ENCODE measurements at regions not wholly inside any gene's neighbourhood (a gene's known extent, or its start where the extent isn't known, plus 50 kb on each side); places are given as distances from the start of the nearest gene placed in this dataset.

DNA sequence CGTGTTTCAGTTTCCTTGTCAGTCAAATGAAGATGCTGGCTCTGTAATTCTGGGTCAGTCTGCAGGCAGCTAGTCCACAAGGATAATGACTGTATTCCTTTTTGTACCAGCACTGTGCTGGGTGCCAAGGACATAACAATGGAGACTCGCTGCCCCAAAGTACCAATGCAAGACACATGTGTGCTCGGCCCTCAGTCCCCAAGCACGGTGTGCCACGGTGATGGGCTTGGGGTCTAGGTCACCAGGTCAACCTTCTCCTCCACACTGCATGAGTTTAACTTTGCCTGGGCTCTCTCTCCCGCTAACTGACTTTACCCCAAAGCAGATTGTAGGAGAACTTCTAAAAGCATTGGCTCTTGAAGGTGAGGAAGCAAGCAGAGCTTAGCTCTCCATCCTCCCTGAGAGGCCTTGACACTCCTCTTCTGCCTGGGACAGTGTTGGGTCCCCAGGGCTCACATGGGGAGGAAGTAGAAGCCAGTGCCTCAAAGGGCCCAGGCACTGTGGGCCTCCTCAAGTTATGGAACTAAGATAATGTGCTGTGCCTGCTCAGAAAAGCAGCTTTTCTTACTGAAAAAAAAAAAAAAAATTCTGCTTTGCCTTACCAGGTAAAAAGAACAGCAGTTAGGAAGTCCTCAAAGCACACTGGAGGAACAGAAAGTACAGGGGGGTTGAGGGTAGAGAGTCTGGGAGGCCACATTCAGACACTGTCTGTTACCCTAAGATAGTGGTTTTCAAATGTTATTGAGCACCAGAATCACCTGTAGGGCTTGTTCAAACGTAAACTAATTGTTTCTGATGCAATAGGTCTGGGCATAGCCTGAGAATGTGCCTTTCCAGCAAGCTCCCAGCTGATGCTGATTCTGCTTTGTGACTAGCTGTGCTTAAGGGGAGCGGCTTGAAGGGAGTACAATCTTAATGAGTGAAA is 276.4 kb upstream of the CXCR4 start:
- H3K27ac ChIP-seq (ENCODE audit: low read depth in 2 of 2, low read length in 2 of 2), result no peak overlapping the region
- no peaks in the 10 kb centered on the region for H3K9me3 ChIP-seq (ENCODE audit: control insufficient read depth in 2 of 2, low read length in 2 of 2)
- no peaks in the 10 kb centered on the region for H3K27me3 ChIP-seq (ENCODE audit: control insufficient read depth in 2 of 2, insufficient read depth in 2 of 2, low read length in 2 of 2)
- no peak overlapping the region for H3K4me3 ChIP-seq (ENCODE audit: low read length in 2 of 2)
- no peaks in the 10 kb centered on the region for H3K36me3 ChIP-seq (ENCODE audit: control insufficient read depth in 2 of 2, insufficient read depth in 2 of 2, low read length in 2 of 2)
- H3K4me1 ChIP-seq (ENCODE audit: control insufficient read depth in 2 of 2, insufficient read depth in 2 of 2, low read length in 2 of 2), result no peaks in the 10 kb centered on the region
- H3K9ac ChIP-seq (ENCODE audit: low read depth in 1 of 2, low read length in 2 of 2), result no peak overlapping the region

DNA sequence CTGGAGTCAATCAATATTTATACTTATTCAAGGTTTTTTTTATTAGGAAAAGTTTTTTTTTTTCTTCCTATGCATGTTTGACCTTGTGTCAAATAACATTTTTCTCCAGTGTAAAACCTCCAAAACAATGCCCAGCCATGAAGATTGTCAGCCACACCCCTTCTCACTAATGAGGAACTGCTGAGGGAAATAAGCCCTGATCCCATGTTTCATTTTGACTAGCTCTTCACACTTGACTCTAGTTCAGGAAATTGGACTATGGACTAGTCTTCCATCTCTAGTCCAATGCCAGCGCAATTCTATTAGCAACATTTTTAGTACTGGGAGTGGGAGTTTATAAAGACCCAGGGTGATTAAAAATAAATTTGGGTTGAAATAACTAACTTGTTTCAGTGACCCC is 275.6 kb upstream of the CXCR4 start:
- Histone ChIP-seq H3K27me3 (ENCODE audit: control insufficient read depth in 2 of 2, insufficient read depth in 2 of 2, low read length in 2 of 2) (no peaks in the 10 kb centered on the region), H3K9me3 (ENCODE audit: control insufficient read depth in 2 of 2, low read length in 2 of 2) (no peaks in the 10 kb centered on the region), H3K27ac (ENCODE audit: low read depth in 2 of 2, low read length in 2 of 2) (no peak overlapping the region), H3K9ac (ENCODE audit: low read depth in 1 of 2, low read length in 2 of 2) (no peak overlapping the region), H3K36me3 (ENCODE audit: control insufficient read depth in 2 of 2, insufficient read depth in 2 of 2, low read length in 2 of 2) (no peaks in the 10 kb centered on the region), H3K4me1 (ENCODE audit: control insufficient read depth in 2 of 2, insufficient read depth in 2 of 2, low read length in 2 of 2) (no peaks in the 10 kb centered on the region), H3K4me3 (ENCODE audit: low read length in 2 of 2) (no peak overlapping the region)

DNA sequence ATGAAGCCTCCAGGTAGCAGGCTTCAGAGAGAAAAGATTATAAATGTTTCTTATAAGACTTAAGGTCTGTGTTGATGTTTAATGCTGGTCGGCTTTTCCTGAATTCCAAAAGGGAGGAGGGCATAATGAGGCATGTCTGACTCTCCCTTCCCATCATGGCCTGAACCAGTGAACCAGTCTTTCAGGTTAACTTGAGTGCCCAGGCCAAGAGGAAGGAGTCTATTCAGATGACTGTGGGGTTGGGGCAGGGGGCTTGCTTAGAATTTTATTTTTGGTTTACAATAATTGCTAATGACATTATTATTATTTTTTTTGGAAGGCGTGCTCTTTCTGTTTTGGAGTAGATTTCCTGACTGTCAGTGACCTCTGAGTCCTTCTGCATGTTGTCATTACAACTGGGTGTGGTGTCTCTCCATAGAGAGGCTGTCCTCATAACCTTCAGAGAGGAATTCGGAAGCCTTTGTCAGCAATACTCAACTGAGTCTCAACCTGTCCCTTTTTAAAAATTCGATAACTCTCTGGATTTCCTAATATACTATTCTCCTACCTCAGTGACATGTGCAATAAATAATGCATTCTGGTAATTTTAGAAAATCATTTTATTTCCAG is 275.1 kb upstream of the CXCR4 start:
- no peaks in the 10 kb centered on the region for H3K9me3 ChIP-seq (ENCODE audit: control insufficient read depth in 2 of 2, low read length in 2 of 2)
- no peak overlapping the region for H3K4me3 ChIP-seq (ENCODE audit: low read length in 2 of 2)
- no peaks in the 10 kb centered on the region for H3K36me3 ChIP-seq (ENCODE audit: control insufficient read depth in 2 of 2, insufficient read depth in 2 of 2, low read length in 2 of 2)
- H3K27ac ChIP-seq (ENCODE audit: low read depth in 2 of 2, low read length in 2 of 2), result no peak overlapping the region
- H3K4me1 ChIP-seq (ENCODE audit: control insufficient read depth in 2 of 2, insufficient read depth in 2 of 2, low read length in 2 of 2), result no peaks in the 10 kb centered on the region
- H3K27me3 ChIP-seq (ENCODE audit: control insufficient read depth in 2 of 2, insufficient read depth in 2 of 2, low read length in 2 of 2), result no peaks in the 10 kb centered on the region
- H3K9ac ChIP-seq (ENCODE audit: low read depth in 1 of 2, low read length in 2 of 2), result no peak overlapping the region

DNA sequence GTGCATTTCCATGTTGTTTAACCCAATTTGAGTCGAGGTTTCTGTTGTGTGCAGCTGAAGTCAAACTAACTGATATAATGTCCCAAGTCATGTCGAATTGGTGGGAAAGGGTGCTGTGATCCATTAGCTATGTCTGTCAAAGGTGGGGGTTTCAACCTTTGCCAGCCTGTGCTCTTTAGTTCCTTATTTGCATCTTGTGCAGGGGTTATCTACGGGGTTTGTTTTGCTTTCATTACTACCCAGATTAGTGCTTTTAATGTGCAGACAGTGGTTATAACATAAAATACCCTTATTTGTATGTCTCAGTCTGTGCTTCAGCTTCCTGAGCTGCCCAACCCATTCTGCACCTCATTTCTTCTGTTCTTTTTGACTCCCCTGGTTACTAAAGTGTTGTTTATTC is 271.9 kb upstream of the CXCR4 start:
- no peaks in the 10 kb centered on the region for H3K9me3 ChIP-seq (ENCODE audit: control insufficient read depth in 2 of 2, low read length in 2 of 2)
- no peak overlapping the region for H3K9ac ChIP-seq (ENCODE audit: low read depth in 1 of 2, low read length in 2 of 2)
- H3K36me3 ChIP-seq (ENCODE audit: control insufficient read depth in 2 of 2, insufficient read depth in 2 of 2, low read length in 2 of 2), result no peaks in the 10 kb centered on the region
- no peak overlapping the region for H3K27ac ChIP-seq (ENCODE audit: low read depth in 2 of 2, low read length in 2 of 2)
- no peaks in the 10 kb centered on the region for H3K27me3 ChIP-seq (ENCODE audit: control insufficient read depth in 2 of 2, insufficient read depth in 2 of 2, low read length in 2 of 2)
- H3K4me1 ChIP-seq (ENCODE audit: control insufficient read depth in 2 of 2, insufficient read depth in 2 of 2, low read length in 2 of 2), result no peaks in the 10 kb centered on the region
- no peak overlapping the region for H3K4me3 ChIP-seq (ENCODE audit: low read length in 2 of 2)

DNA sequence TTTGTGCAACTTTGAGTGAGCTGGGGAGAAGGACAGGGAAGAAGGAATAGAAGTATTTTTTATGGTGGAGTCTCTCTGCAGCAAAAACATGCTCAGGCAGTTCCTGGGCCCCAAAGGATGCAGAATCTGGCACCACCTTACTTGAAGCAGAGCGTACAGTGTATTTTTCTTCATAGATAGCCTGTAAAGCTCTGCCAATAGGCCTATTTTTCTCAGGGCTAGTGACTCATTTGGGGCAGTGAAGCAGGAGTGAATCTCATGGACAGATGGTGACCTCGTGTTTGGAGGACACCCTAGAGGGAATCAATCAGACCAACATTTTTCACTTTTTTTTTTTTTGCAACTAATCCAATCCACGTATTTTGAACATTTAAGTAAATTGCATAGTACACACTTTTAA is 268.1 kb upstream of the CXCR4 start:
- Histone ChIP-seq H3K4me1 (ENCODE audit: control insufficient read depth in 2 of 2, insufficient read depth in 2 of 2, low read length in 2 of 2) (peaks cover 4 to 6% of the 10 kb centered on the region in 2 donors), H3K9me3 (ENCODE audit: control insufficient read depth in 2 of 2, low read length in 2 of 2) (no peaks in the 10 kb centered on the region), H3K36me3 (ENCODE audit: control insufficient read depth in 2 of 2, insufficient read depth in 2 of 2, low read length in 2 of 2) (no peaks in the 10 kb centered on the region), H3K27me3 (ENCODE audit: control insufficient read depth in 2 of 2, insufficient read depth in 2 of 2, low read length in 2 of 2) (no peaks in the 10 kb centered on the region), H3K27ac (ENCODE audit: low read depth in 2 of 2, low read length in 2 of 2) (no peak overlapping the region), H3K9ac (ENCODE audit: low read depth in 1 of 2, low read length in 2 of 2) (no peak overlapping the region), H3K4me3 (ENCODE audit: low read length in 2 of 2) (no peak overlapping the region)

DNA sequence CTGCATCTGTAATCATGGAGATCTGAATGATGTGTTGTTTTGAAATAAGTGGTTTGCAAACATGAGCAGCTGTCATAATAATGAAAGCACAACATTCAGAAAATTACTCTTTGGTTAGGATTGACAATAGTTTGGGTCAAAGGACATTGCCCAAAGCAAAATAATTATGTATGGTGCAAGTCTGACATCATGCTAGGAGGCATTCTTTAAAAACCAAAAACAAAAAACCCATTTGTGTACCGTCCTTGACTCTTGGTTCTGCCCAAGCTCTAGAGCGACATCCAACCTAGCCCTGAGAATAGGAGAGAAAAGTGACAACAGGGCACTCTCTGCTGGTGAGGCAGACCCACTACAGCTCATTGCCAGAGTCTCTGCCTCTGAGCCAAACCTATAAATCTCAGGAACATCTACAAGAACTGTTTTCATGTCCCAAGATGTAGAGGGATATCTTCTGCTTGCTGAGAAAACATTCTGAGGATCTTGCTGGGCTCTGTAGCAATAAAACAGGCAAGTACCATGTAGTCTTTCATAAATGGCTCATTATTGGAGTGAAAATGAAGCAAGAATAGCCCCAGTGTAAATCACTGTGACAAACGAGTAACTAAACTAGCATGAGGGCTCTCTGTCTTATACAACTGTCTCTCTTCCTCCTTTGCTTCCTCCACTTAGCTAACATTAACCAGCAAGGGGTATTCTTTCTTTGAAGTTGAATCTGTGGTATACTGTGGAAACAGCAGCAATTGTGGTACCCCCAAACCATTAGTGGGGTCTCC is 266.8 kb upstream of the CXCR4 start:
- no peak overlapping the region for H3K4me3 ChIP-seq (ENCODE audit: low read length in 2 of 2)
- H3K27me3 ChIP-seq (ENCODE audit: control insufficient read depth in 2 of 2, insufficient read depth in 2 of 2, low read length in 2 of 2), result no peaks in the 10 kb centered on the region
- no peaks in the 10 kb centered on the region for H3K36me3 ChIP-seq (ENCODE audit: control insufficient read depth in 2 of 2, insufficient read depth in 2 of 2, low read length in 2 of 2)

DNA sequence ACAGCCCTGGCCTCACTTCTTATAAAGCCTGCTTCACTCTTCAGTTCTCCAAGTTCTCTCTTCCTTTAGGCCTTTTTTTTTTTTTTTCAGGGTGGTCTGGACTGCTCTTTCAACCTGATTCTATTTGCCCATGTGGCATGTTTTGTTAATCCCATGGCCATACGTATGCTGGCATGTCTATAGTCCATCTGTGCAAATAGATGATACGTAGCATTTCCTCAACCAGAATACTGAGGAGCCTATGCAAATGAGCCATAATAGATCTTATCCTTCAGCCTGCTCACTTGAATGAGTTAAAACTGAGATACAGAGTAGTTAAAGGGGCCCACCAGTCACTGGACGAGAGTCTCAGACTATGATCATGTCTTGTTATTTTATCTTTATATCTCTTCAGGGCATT is 265.2 kb upstream of the CXCR4 start:
- H3K36me3 ChIP-seq (ENCODE audit: control insufficient read depth in 2 of 2, insufficient read depth in 2 of 2, low read length in 2 of 2), result no peaks in the 10 kb centered on the region
- peak overlapping the region in 1 of 2 donors; percentile 1 for H3K9ac ChIP-seq (ENCODE audit: low read depth in 1 of 2, low read length in 2 of 2)
- no peak overlapping the region for H3K4me3 ChIP-seq (ENCODE audit: low read length in 2 of 2)
- H3K4me1 ChIP-seq (ENCODE audit: control insufficient read depth in 2 of 2, insufficient read depth in 2 of 2, low read length in 2 of 2), result peaks cover 4 to 6% of the 10 kb centered on the region in 2 donors
- H3K27ac ChIP-seq (ENCODE audit: low read depth in 2 of 2, low read length in 2 of 2), result no peak overlapping the region
- no peaks in the 10 kb centered on the region for H3K9me3 ChIP-seq (ENCODE audit: control insufficient read depth in 2 of 2, low read length in 2 of 2)
- H3K27me3 ChIP-seq (ENCODE audit: control insufficient read depth in 2 of 2, insufficient read depth in 2 of 2, low read length in 2 of 2), result no peaks in the 10 kb centered on the region

More for the DNA sequence above, 266.8 kb upstream of the CXCR4 start:
- peaks cover 4 to 6% of the 10 kb centered on the region in 2 donors for H3K4me1 ChIP-seq (ENCODE audit: control insufficient read depth in 2 of 2, insufficient read depth in 2 of 2, low read length in 2 of 2)
- H3K9ac ChIP-seq (ENCODE audit: low read depth in 1 of 2, low read length in 2 of 2), result no peak overlapping the region
- H3K9me3 ChIP-seq (ENCODE audit: control insufficient read depth in 2 of 2, low read length in 2 of 2), result no peaks in the 10 kb centered on the region
- no peak overlapping the region for H3K27ac ChIP-seq (ENCODE audit: low read depth in 2 of 2, low read length in 2 of 2)

DNA sequence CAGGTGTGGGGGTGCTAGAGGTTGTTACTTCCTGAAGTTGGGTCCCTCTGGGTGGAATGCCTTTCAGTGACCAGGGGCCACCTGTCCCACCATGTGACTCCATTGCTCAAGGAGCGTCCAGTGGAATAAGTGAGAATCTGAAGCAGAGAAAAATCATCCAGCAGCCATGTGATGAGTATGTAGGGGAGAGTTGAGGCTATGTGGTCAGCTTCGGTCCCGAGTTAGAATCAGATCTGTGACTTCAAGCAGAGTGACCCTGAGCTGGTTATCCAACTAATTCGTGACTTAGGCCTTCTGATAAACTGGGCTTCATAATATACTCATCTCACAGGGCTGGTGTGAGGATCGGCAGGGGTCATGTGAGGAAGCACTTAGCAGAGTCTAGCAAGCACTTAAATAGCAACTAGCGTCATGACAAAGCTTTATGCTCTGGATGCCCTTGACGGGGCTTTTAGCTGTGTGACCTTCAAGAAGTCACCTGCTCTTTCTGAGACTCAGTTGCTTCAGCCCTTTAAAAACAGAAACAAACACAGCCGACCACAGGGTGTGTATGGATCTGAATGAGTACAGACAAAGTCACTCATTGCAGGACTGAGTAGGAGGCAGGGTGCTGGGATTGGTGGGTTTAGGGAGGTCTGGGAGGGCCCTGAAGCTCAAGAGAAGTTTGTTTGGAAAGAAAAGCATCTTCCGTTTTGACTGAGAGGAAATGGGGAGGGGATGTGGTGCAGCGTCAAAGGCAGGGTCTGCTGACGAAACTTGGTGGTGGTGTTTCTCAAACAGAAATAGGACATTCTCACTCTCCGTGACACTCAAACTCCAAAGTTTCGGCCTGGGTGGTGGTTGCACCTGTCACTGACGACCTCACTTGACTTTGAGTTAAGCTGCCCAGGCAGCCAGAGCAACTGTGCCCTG is 264.0 kb upstream of the CXCR4 start:
- H3K27me3 ChIP-seq (ENCODE audit: control insufficient read depth in 2 of 2, insufficient read depth in 2 of 2, low read length in 2 of 2), result no peaks in the 10 kb centered on the region
- H3K36me3 ChIP-seq (ENCODE audit: control insufficient read depth in 2 of 2, insufficient read depth in 2 of 2, low read length in 2 of 2), result no peaks in the 10 kb centered on the region
- no peak overlapping the region for H3K9ac ChIP-seq (ENCODE audit: low read depth in 1 of 2, low read length in 2 of 2)
- H3K4me1 ChIP-seq (ENCODE audit: control insufficient read depth in 2 of 2, insufficient read depth in 2 of 2, low read length in 2 of 2), result peaks cover 4 to 6% of the 10 kb centered on the region in 2 donors
- peak overlapping the region in 1 of 2 donors; percentile 31 for H3K4me3 ChIP-seq (ENCODE audit: low read length in 2 of 2)
- no peaks in the 10 kb centered on the region for H3K9me3 ChIP-seq (ENCODE audit: control insufficient read depth in 2 of 2, low read length in 2 of 2)
- peak overlapping the region; percentile 52 to 71 for H3K27ac ChIP-seq (ENCODE audit: low read depth in 2 of 2, low read length in 2 of 2)

DNA sequence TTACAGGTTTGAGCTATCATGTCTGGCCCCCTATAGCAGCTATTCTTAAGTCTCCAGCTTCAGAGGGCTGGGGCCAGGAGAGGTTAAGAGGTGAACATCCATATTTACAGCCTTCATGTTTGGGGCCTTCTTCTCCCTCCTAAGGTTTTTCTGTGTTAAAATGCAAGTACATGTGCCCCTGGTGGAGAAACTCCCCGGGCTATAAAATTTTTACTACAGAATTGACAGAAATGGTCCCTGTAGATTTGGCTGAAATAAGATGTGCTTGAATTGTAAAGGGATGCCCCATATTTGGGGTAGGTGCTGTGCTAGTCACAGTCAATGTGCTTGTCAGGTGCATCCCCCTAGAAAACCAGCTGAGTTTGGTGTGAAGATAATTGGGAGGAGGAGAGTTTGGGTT is 263.3 kb upstream of the CXCR4 start:
- Histone ChIP-seq H3K27me3 (ENCODE audit: control insufficient read depth in 2 of 2, insufficient read depth in 2 of 2, low read length in 2 of 2) (no peaks in the 10 kb centered on the region), H3K4me3 (ENCODE audit: low read length in 2 of 2) (no peak overlapping the region), H3K4me1 (ENCODE audit: control insufficient read depth in 2 of 2, insufficient read depth in 2 of 2, low read length in 2 of 2) (peaks cover 4 to 6% of the 10 kb centered on the region in 2 donors), H3K9ac (ENCODE audit: low read depth in 1 of 2, low read length in 2 of 2) (no peak overlapping the region), H3K27ac (ENCODE audit: low read depth in 2 of 2, low read length in 2 of 2) (peak overlapping the region; percentile 52 to 71), H3K36me3 (ENCODE audit: control insufficient read depth in 2 of 2, insufficient read depth in 2 of 2, low read length in 2 of 2) (no peaks in the 10 kb centered on the region), H3K9me3 (ENCODE audit: control insufficient read depth in 2 of 2, low read length in 2 of 2) (no peaks in the 10 kb centered on the region)

All from mucosa of rectum (tissue), 2 donors.